Endodermal cell (in vitro differentiated cells): ENCODE measurements at regions not wholly inside any gene's neighbourhood (a gene's known extent, or its start where the extent isn't known, plus 50 kb on each side); places are given as distances from the start of the nearest gene placed in this dataset.
A peak's percentile ranks its signal among the peaks of the same experiment; 100 is the strongest.

Experiments
- DNase-seq: peaks from one replicate; pipeline ENCODE4 v3.0.0-alpha.2; 2017
- H3K27ac ChIP-seq: 2 replicates; pipeline ENCODE4 v1.5.1; 2013; ENCODE audit warnings: mild to moderate bottlenecking, low read depth, low read length, moderate library complexity
- H3K27me3 ChIP-seq: 2 replicates; pipeline ENCODE4 v1.6.1; 2013; ENCODE audit warnings: mild to moderate bottlenecking, low read length, moderate library complexity; ENCODE audit not compliant: insufficient read depth, control insufficient read depth, poor library complexity, severe bottlenecking
- H3K36me3 ChIP-seq: 2 replicates; pipeline ENCODE4 v1.7.0; 2013; ENCODE audit warnings: mild to moderate bottlenecking, low read length, moderate library complexity; ENCODE audit not compliant: control insufficient read depth, insufficient read depth
- H3K4me1 ChIP-seq: one replicate; pipeline ENCODE4 v1.7.0; 2013; ENCODE audit warnings: low read length; ENCODE audit not compliant: control insufficient read depth, insufficient read depth
- H3K4me3 ChIP-seq: 2 replicates; pipeline ENCODE4 v1.5.1; 2013; ENCODE audit warnings: mild to moderate bottlenecking, low read length, moderate library complexity
- H3K9ac ChIP-seq: 2 replicates; pipeline ENCODE4 v1.6.1; 2013; ENCODE audit warnings: mild to moderate bottlenecking, low read length, moderate library complexity; ENCODE audit not compliant: poor library complexity, severe bottlenecking; ENCODE audit errors: extremely low read depth
- H3K9me3 ChIP-seq: 2 replicates; pipeline ENCODE4 v1.6.1; 2013; ENCODE audit warnings: mild to moderate bottlenecking, low read length, moderate library complexity; ENCODE audit not compliant: control insufficient read depth
- H3K27ac Mint-ChIP-seq: 2 replicates; pipeline ENCODE4 v1.8.0; 2020; ENCODE audit warnings: mixed read lengths
- H3K27me3 Mint-ChIP-seq: 2 replicates; pipeline ENCODE4 v1.8.0; 2021; ENCODE audit warnings: mild to moderate bottlenecking, mixed read lengths; ENCODE audit not compliant: insufficient read depth
- H3K36me3 Mint-ChIP-seq: 2 replicates; pipeline ENCODE4 v1.8.0; 2020; ENCODE audit warnings: low read depth, mixed read lengths
- H3K4me1 Mint-ChIP-seq: 2 replicates; pipeline ENCODE4 v1.8.0; 2020; ENCODE audit warnings: mixed read lengths
- H3K4me3 Mint-ChIP-seq: 2 replicates; pipeline ENCODE4 v1.8.0; 2020; ENCODE audit warnings: mild to moderate bottlenecking, moderate library complexity, mixed read lengths
- H3K9me3 Mint-ChIP-seq: 2 replicates; pipeline ENCODE4 v1.8.0; 2020; ENCODE audit warnings: mild to moderate bottlenecking, mixed read lengths
- CTCF ChIP-seq: fragments of 200-600 bp; sonication (generic); conservative IDR thresholded peaks from 2 replicates; pipeline ENCODE4 v1.5.0; 2021; ENCODE audit warnings: antibody characterized with exemption, mild to moderate bottlenecking
- WGBS, 2 experiments: methylation state at CpG; one replicate each; pipeline versions ENCODE4 v1.1.5 to v1.1.7; 2013; ENCODE audit warnings: missing lambda C conversion rate in 2 of 2, mixed read lengths in 1 of 2; ENCODE audit not compliant: insufficient coverage in 1 of 2, insufficient read length in 1 of 2; 5-methylcytosine and 5-hydroxymethylcytosine counted together

- no peaks in the 10 kb centered on the region for H3K9me3 ChIP-seq
- H3K9ac ChIP-seq: no peak overlapping the region
- DNase-seq: no peak
- no peak for TF ChIP-seq CTCF
- no peaks in the 10 kb centered on the region for H3K36me3 Mint-ChIP-seq
- no peaks in the 10 kb centered on the region for H3K27me3 ChIP-seq
- H3K4me3 ChIP-seq: no peak overlapping the region
- H3K27ac Mint-ChIP-seq: no peak overlapping the region
- H3K4me1 Mint-ChIP-seq: peaks cover 5% of the 10 kb centered on the region
- H3K4me1 ChIP-seq: peaks cover 5% of the 10 kb centered on the region
- H3K36me3 ChIP-seq: no peaks in the 10 kb centered on the region
- WGBS, 2 experiments: 96% methylated on average over 4 to 5 of the region's 5 CpGs
- H3K27ac ChIP-seq: no peak overlapping the region
- no peaks in the 10 kb centered on the region for H3K9me3 Mint-ChIP-seq
- peaks cover 8% of the 10 kb centered on the region for H3K27me3 Mint-ChIP-seq
- H3K4me3 Mint-ChIP-seq: no peak overlapping the region
Measured at GRCh38 chr10:78210548-78210947, 176.9 kb downstream of the RPS24 start.

- H3K36me3 Mint-ChIP-seq: no peaks in the 10 kb centered on the region
- H3K4me1 Mint-ChIP-seq: peaks cover 5% of the 10 kb centered on the region
- TF ChIP-seq CTCF: no peak
- H3K27me3 Mint-ChIP-seq: peaks cover 8% of the 10 kb centered on the region
- no peaks in the 10 kb centered on the region for H3K9me3 ChIP-seq
- H3K27me3 ChIP-seq: no peaks in the 10 kb centered on the region
- no peak overlapping the region for H3K4me3 Mint-ChIP-seq
- no peak overlapping the region for H3K9ac ChIP-seq
- H3K9me3 Mint-ChIP-seq: no peaks in the 10 kb centered on the region
- H3K4me3 ChIP-seq: no peak overlapping the region
- DNase-seq: no peak
- 90 to 94% methylated on average over 5 to 6 of the region's 6 CpGs for WGBS, 2 experiments
- H3K4me1 ChIP-seq: peaks cover 5% of the 10 kb centered on the region
- no peak overlapping the region for H3K27ac Mint-ChIP-seq
- no peak overlapping the region for H3K27ac ChIP-seq
- no peaks in the 10 kb centered on the region for H3K36me3 ChIP-seq
Measured at GRCh38 chr10:78210976-78211375, 177.3 kb downstream of the RPS24 start.

- Histone ChIP-seq H3K4me3 (no peak overlapping the region), H3K9me3 (no peaks in the 10 kb centered on the region), H3K9ac (no peak overlapping the region), H3K4me1 (peaks cover 5% of the 10 kb centered on the region), H3K27ac (no peak overlapping the region), H3K27me3 (no peaks in the 10 kb centered on the region), H3K36me3 (no peaks in the 10 kb centered on the region)
- Mint-ChIP-seq H3K4me1 (peaks cover 7% of the 10 kb centered on the region), H3K9me3 (no peaks in the 10 kb centered on the region), H3K4me3 (no peak overlapping the region), H3K27me3 (peaks cover 8% of the 10 kb centered on the region), H3K36me3 (no peaks in the 10 kb centered on the region), H3K27ac (no peak overlapping the region)
- 79 to 80% methylated on average over 6 of the region's 6 CpGs for WGBS, 2 experiments
- peak; percentile 79 for TF ChIP-seq CTCF
- peak; percentile 74 for DNase-seq
Measured at GRCh38 chr10:78211561-78212051, 177.9 kb downstream of the RPS24 start.
